ENCODE measurements at regions not wholly inside any gene's neighbourhood (a gene's known extent, or its start where the extent isn't known, plus 50 kb on each side); places are given as distances from the start of the nearest gene placed in this dataset.
"Not testable (repeated sequence)": the region's sequence is repeated elsewhere in the genome, so short reads cannot be mapped to it uniquely, and the experiment has no call there.

GRCh38 chr2:111546578-111546977 lies 337.4 kb downstream of the ANAPC1 start:
- DNase-seq (ENCODE audit: low spot score); ATAC-seq; intact Hi-C loops (cut with DNase I): not testable (repeated sequence)

- intact Hi-C loops (cut with DNase I); DNase-seq (ENCODE audit: low spot score); ATAC-seq: not testable (repeated sequence)
Measured at GRCh38 chr2:111549174-111549573, 334.8 kb downstream of the ANAPC1 start.

GRCh38 chr2:111551428-111551827 lies 332.6 kb downstream of the ANAPC1 start:
- DNase-seq (ENCODE audit: low spot score); ATAC-seq; intact Hi-C loops (cut with DNase I): not testable (repeated sequence)

GRCh38 chr2:111552625-111553024 lies 331.4 kb downstream of the ANAPC1 start:
- intact Hi-C loops (cut with DNase I); DNase-seq (ENCODE audit: low spot score); ATAC-seq: not testable (repeated sequence)

DNA sequence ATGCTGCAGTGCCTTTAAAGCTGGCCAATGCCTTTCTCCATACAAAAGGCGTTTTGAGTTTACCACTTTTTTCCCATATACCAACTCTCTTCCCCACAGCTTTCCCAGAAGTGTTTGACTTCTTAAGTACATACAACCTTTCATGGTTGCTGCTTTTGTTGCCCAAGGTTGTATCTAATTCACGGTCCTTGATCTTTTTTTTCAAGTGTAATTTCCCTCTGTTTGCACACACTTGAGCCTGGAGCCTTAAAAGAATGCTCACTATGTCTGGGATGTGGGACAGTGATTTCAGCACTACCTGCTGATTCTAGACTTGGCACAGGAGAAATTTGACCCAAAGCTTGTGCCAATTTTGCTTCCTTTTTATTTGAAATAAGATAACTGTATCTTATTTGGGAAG lies 324.7 kb downstream of the ANAPC1 start:
- ATAC-seq; intact Hi-C loops (cut with DNase I); DNase-seq (ENCODE audit: low spot score): not testable (repeated sequence)

DNA sequence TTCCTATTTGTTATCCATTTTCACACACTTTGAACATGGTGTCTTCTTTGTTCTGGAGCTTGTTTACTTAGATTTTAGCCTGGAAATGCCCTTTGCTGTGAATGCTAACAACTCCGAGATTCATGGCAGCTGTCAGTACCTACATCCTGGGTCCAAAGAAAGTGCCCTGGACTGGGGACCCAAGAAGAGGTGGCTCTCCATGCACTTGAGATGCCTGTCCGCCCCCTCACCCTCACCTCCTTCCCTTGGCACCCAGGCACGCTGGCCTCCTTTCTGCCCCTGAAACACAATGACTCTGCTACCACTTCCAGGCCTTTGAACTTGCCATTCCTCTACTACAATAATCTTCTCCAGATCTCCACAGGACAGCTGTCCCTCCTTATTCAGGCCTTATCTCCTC lies 324.2 kb downstream of the ANAPC1 start:
- DNase-seq (ENCODE audit: low spot score); intact Hi-C loops (cut with DNase I); ATAC-seq: not testable (repeated sequence)

DNA sequence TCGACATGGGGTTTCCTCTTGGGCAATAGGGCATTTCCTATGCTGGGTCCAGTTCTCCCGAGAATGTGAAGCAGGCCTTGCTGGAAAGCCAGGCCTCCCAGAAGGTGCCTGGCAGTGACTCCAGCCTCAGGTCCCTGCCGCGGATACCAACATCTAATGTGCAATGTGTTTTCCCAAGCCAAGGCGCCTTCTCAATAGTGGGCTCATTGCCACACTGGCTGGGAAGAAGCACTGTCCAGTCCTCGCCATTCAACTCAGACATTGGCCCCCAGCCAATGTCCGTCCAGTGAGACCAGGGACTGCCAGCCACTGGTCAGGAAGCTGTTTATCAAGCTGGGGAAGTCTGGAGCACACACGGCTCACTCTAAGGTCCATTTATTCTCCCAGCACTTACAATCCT lies 317.9 kb downstream of the ANAPC1 start:
- intact Hi-C loops (cut with DNase I): not testable (repeated sequence)
- DNase-seq (ENCODE audit: low spot score) (peak; percentile 62), ATAC-seq (peak; percentile 91)

DNA sequence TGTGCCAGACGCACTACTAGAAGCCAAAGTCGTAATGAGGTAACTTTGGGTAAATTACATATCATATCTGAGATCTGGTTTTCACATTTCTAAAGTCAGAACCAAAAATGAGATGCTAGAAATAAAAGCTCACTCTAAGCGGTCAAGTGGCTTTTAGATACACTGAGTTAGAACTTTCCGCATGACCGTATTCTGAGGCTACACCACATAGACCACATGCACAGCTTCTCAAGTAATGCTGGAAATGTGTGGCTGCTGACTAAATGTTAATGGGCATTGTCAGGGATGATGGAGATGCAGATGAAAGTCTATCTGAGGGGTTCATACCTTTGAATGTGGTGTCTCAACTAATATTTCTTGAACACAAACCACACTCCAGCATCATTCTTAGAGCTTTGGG lies 316.8 kb downstream of the ANAPC1 start:
- ATAC-seq; DNase-seq (ENCODE audit: low spot score); intact Hi-C loops (cut with DNase I): not testable (repeated sequence)

DNA sequence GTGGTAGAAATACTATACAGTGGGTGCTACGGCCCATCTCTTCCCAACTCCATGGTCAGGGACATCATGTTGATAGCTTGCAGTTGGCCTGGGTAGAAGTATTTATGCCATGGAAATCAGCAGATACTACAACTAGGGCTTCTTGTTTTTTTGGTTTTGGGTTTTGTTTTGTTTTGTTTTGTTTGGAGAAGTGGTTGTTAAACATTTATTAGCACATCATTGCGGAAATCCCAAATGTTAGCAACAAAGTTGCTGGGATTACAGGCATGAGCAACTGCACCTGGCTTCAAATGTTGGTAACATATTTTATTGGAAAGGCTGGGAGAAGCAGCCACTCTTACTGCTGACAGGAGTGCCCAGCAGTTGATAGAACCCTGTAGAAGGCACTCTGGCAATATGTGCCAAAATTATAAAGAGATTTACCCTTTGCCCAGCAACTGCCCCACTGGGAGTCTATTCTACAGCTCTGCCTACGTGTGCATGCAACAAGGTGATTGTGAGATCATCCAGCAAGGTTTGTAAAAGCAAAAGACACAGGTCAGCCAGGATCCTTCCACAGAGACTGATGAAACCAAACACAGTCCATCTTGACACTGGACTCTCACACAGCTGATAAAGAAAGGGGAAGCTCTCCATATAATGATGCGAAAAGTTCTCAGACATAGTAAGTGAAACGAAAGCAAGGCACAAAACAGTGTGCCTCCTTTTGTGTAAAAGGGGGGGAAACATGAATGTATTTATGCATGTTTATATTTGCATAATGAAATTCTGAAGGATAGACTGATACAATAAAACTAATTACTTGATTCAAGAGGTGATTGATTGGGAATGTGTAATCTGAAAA lies 314.4 kb downstream of the ANAPC1 start:
- DNase-seq (ENCODE audit: low spot score); ATAC-seq; intact Hi-C loops (cut with DNase I): not testable (repeated sequence)

GRCh38 chr2:111570300-111571114 lies 313.5 kb downstream of the ANAPC1 start:
- peak; percentile 60 for ATAC-seq
- DNase-seq (ENCODE audit: low spot score); intact Hi-C loops (cut with DNase I): not testable (repeated sequence)

DNA sequence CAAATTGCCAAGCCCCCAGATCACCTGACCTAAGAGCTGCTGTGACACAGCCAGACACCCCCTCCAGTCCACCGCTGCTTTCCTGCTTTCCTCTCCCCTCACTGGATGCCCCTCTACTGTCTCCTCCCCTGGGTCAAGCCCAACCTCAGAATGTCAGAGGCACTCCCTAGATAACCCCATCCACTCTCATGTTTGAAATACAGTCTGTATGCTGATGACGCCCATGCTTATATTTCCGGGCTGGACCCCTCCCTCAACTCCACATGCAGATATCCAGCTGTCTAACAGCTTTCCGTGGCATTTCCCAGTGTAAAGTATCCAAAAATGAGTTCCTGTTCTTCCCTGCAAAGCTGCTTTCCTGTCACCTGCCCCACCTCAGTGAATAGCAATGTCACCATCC lies 309.2 kb downstream of the ANAPC1 start:
- ATAC-seq; DNase-seq (ENCODE audit: low spot score); intact Hi-C loops (cut with DNase I): not testable (repeated sequence)

- ATAC-seq; DNase-seq (ENCODE audit: low spot score); intact Hi-C loops (cut with DNase I): not testable (repeated sequence)
Measured at GRCh38 chr2:111577154-111577885, 306.7 kb downstream of the ANAPC1 start.

- DNase-seq (ENCODE audit: low spot score); ATAC-seq; intact Hi-C loops (cut with DNase I): not testable (repeated sequence)
Measured at GRCh38 chr2:111579500-111580134, 304.4 kb downstream of the ANAPC1 start.

DNA sequence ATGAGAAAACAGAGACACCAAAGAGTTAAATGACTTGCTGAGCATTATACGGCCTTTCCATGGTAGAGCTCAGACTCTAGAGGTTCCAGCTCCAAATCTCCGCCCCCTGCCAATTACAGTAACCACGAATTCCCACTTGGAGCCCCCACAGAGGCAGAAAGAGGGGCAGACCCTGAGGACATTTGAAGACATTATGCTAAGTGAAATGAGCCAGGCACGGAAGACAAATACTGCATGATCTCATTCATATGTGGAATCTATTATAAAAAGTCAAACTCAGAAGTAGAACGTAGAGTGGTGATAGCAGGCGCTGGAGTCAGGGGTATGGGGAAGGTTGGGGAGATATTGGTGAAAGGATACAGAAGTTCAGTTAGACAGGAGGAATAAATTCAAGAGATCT lies 303.4 kb downstream of the ANAPC1 start:
- DNase-seq (ENCODE audit: low spot score); ATAC-seq; intact Hi-C loops (cut with DNase I): not testable (repeated sequence)

DNA sequence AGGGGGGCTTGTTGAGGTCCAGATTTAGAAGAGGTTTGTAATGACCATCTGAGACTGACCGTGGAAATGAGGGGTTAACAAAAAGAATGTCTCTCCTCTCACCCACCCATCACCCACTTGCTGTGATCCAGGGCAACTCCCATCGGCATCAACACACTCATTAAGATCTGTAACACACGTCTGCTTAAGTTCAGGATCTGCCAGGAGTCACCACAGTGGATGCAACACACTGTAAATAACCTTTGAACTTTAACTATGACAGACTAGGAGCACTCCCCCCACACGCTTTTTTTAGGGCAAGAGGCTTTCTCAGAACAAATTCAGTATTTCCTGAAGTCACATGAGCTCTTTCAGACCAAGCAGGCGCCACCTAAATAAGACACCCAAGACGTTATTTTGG lies 301.9 kb downstream of the ANAPC1 start:
- intact Hi-C loops (cut with DNase I); ATAC-seq; DNase-seq (ENCODE audit: low spot score): not testable (repeated sequence)

DNA sequence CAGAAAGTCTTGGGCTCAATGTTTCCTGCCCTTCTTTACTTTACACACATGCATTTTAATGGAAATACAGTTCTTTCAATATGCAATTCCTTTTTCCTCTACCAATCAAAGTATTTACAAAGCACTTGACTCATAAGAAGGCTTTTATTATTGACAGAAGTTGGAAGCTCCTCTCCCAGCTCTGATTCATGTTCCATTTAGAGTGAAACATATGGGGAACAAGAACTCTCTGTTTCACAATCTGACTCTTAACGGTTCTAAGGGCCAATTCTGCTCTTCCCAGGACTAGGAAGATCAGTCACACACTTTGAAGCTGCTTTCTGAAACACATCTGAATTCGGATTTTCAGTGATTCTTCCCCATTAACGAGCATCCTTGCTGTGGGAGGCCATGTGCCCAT lies 300.5 kb downstream of the ANAPC1 start:
- ATAC-seq; DNase-seq (ENCODE audit: low spot score); intact Hi-C loops (cut with DNase I): not testable (repeated sequence)

DNA sequence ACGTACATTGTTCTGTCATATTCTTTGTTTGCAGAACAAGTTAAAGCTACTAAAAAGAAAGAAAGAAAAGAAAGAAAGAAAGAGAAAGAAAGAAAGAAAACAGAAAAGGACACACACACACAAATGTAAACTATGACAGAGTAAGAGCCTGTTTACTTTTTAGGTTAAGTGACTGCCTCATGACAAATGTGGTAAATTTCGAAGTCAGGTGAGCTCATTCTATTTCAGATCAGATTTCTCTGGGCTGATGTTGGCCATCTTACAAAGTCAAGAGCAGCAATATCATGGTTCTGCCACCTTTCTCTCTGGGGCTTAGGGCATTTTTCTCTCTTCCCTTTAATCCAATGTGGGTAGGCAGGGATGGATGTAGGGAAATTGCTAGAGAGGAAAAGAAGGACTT lies 299.5 kb downstream of the ANAPC1 start:
- intact Hi-C loops (cut with DNase I); DNase-seq (ENCODE audit: low spot score); ATAC-seq: not testable (repeated sequence)

DNA sequence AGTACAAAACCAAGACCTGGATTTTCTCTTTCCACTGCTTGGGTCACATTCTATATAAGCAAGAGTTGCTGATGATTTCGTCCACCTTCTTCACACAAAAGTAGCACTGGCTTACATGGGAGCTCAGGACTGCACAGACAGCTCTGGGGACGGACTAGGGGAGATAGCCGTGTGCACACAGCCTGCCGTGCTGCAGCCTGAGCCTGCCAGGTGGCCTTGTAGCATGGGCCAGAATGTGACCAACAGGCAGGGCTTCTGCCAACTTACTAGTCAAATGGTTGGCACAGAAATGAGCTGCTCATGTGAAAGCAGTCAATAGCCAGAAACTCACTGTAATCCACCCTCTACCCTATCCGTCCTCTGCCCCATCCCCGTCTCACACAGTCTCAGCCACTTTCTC lies 299.0 kb downstream of the ANAPC1 start:
- intact Hi-C loops (cut with DNase I); ATAC-seq; DNase-seq (ENCODE audit: low spot score): not testable (repeated sequence)
